B cell (primary cell): ENCODE measurements at regions not wholly inside any gene's neighbourhood (a gene's known extent, or its start where the extent isn't known, plus 50 kb on each side); places are given as distances from the start of the nearest gene placed in this dataset.

ENCODE experiments used
- ATAC-seq: fragments of 200-7000 bp; cut with Tn5 transposase; one replicate; pipeline ENCODE4 v1.10.0; 2021; ENCODE audit warnings: low read depth, mild to moderate bottlenecking, moderate number of reproducible peaks, moderate library complexity
- CTCF ChIA-PET: fragments of 350-600 bp; sonication (Branson Sonifier 250); formaldehyde crosslinking; loops from one replicate; lab custom pipeline; 2021; ENCODE audit warnings: antibody characterized with exemption, inconsistent platforms; lab: Charles Lee
- POLR2A ChIA-PET: fragments of 350-600 bp; sonication (Branson Sonifier 250); formaldehyde crosslinking; loops from one replicate; lab custom pipeline; 2021; ENCODE audit warnings: antibody characterized with exemption; lab: Charles Lee
- DNase-seq: peaks from one replicate; pipeline ENCODE4 v3.0.0; 2013
- H2AFZ ChIP-seq: 2 replicates; pipeline ENCODE4 v1.6.1; 2012; ENCODE audit warnings: mild to moderate bottlenecking, low read depth, low read length; ENCODE audit not compliant: insufficient read depth, poor library complexity, severe bottlenecking
- H3K27ac ChIP-seq, 2 donors: 1 replicate in 1 of 2; 2 replicates in 1 of 2; pipeline ENCODE4 v1.5.1; 2012 to 2013; ENCODE audit warnings: low read length in 2 of 2, mild to moderate bottlenecking in 2 of 2, moderate library complexity in 1 of 2
- H3K27me3 ChIP-seq, 4 experiments: fragments of 200-600 bp in 1 of 4; sonication (generic) in 1 of 4; replicated peaks in 1 of 4; 1 replicate in 2 of 4; 2 replicates in 2 of 4; pipeline versions ENCODE4 v1.6.1 to v1.7.0; 2013 to 2016; ENCODE audit warnings: low read length in 3 of 4, mild to moderate bottlenecking in 2 of 4, mixed read lengths in 1 of 4, moderate library complexity in 1 of 4; ENCODE audit not compliant: insufficient read depth in 4 of 4, control insufficient read depth in 3 of 4; ENCODE audit errors: control extremely low read depth in 1 of 4
- H3K36me3 ChIP-seq, 2 experiments: replicated peaks in 1 of 2; 1 replicate in 1 of 2; 2 replicates in 1 of 2; pipeline versions ENCODE4 v1.6.1 to v1.7.1; 2013; ENCODE audit warnings: low read length in 1 of 2; ENCODE audit not compliant: insufficient read depth in 2 of 2, control insufficient read depth in 1 of 2; ENCODE audit errors: control extremely low read depth in 1 of 2, extremely low read depth in 1 of 2
- H3K4me1 ChIP-seq, 2 donors: fragments of 200-600 bp in 1 of 2; sonication (generic) in 1 of 2; 1 replicate in 1 of 2; 2 replicates in 1 of 2; pipeline versions ENCODE4 v1.5.1 to v1.6.1; 2013 to 2017; ENCODE audit warnings: low read length in 2 of 2; ENCODE audit not compliant: control insufficient read depth in 2 of 2, insufficient read depth in 2 of 2
- H3K4me2 ChIP-seq: replicated peaks from 2 replicates; pipeline ENCODE3; 2012; ENCODE audit warnings: mild to moderate bottlenecking, low read depth, low read length; ENCODE audit not compliant: poor library complexity, severe bottlenecking
- H3K4me3 ChIP-seq, 5 experiments: fragments of 200-600 bp in 1 of 5; sonication (generic) in 1 of 5; 1 replicate in 3 of 5; 2 replicates in 2 of 5; pipeline versions ENCODE4 v1.5.1 to v1.7.0; 2011 to 2016; ENCODE audit warnings: low read length in 4 of 5, mild to moderate bottlenecking in 4 of 5, low read depth in 2 of 5, control low read depth in 1 of 5, moderate library complexity in 1 of 5; ENCODE audit not compliant: insufficient read depth in 1 of 5; ENCODE audit errors: control extremely low read depth in 1 of 5, extremely low read depth in 1 of 5
- H3K79me2 ChIP-seq: fragments of 200-600 bp; sonication (generic); one replicate; pipeline ENCODE4 v1.6.0; 2016; ENCODE audit warnings: low read length; ENCODE audit not compliant: control insufficient read depth, insufficient read depth
- H3K9ac ChIP-seq: fragments of 200-600 bp; sonication (generic); 2 replicates; pipeline ENCODE4 v1.6.1; 2017; ENCODE audit warnings: mild to moderate bottlenecking, low read length, moderate library complexity
- H3K9me3 ChIP-seq, 3 donors: one replicate each; pipeline versions ENCODE4 v1.6.1 to v1.7.1; 2013; ENCODE audit warnings: low read length in 2 of 3; ENCODE audit not compliant: control insufficient read depth in 2 of 3, insufficient read depth in 1 of 3; ENCODE audit errors: control extremely low read depth in 1 of 3
- H4K20me1 ChIP-seq: 2 replicates; pipeline ENCODE4 v1.6.0; 2012; ENCODE audit warnings: mild to moderate bottlenecking, low read length; ENCODE audit not compliant: insufficient read depth, control insufficient read depth, poor library complexity, severe bottlenecking
- H3K27ac Mint-ChIP-seq: one replicate; pipeline ENCODE4 v1.8.0; 2021; ENCODE audit warnings: mixed read lengths
- H3K27me3 Mint-ChIP-seq: one replicate; pipeline ENCODE4 v1.8.0; 2021; ENCODE audit warnings: mixed read lengths
- H3K4me1 Mint-ChIP-seq: one replicate; pipeline ENCODE4 v1.8.0; 2021; ENCODE audit warnings: mixed read lengths
- H3K4me3 Mint-ChIP-seq: one replicate; pipeline ENCODE4 v1.8.0; 2021; ENCODE audit warnings: mixed read lengths
- H3K9me3 Mint-ChIP-seq: one replicate; pipeline ENCODE4 v1.8.0; 2022; ENCODE audit warnings: mixed read lengths; ENCODE audit not compliant: insufficient read depth
- CTCF ChIP-seq: fragments of 200-600 bp; IDR thresholded peaks from one replicate; pipeline ENCODE4 v1.8.0; 2022; ENCODE audit warnings: antibody characterized with exemption, mild to moderate bottlenecking
- EZH2 ChIP-seq: IDR thresholded peaks from 2 replicates; pipeline ENCODE4 v1.6.1; 2012; ENCODE audit warnings: borderline replicate concordance, low read depth, mild to moderate bottlenecking, moderate library complexity, low read length; ENCODE audit not compliant: insufficient read depth, poor library complexity, severe bottlenecking
- WGBS: methylation state at CpG from one replicate; pipeline ENCODE4 v1.1.5; 2013; ENCODE audit warnings: missing lambda C conversion rate; ENCODE audit not compliant: insufficient coverage; 5-methylcytosine and 5-hydroxymethylcytosine counted together
- intact Hi-C: fragments of 100-400 bp; cut with micrococcal nuclease; formaldehyde crosslinking; loops from one replicate; pipeline ENCODE4 v1.10.0; 2022

GRCh38 chr13:73367886-73368285, 309.1 kb downstream of the KLF5 start:
- POLR2A ChIA-PET = no interaction called here

GRCh38 chr13:73366241-73366640, 307.4 kb downstream of the KLF5 start:
- ChIA-PET CTCF (no interaction called here), POLR2A (no interaction called here)
- DNase-seq (no peak), ATAC-seq (no peak)
- no peaks in the 10 kb centered on the region for H4K20me1 ChIP-seq
- Mint-ChIP-seq H3K4me3 (no peak overlapping the region), H3K9me3 (no peaks in the 10 kb centered on the region), H3K27me3 (no peaks in the 10 kb centered on the region), H3K4me1 (no peaks in the 10 kb centered on the region), H3K27ac (no peak overlapping the region)
- 89% methylated on average over 2 of the region's 3 CpGs for whole genome bisulfite sequencing
- no peaks in the 10 kb centered on the region for H3K79me2 ChIP-seq
- no peaks in the 10 kb centered on the region for H3K27me3 ChIP-seq
- no peaks in the 10 kb centered on the region for H3K4me1 ChIP-seq
- no peaks in the 10 kb centered on the region for H3K36me3 ChIP-seq
- intact Hi-C loops = no loop called here
- H3K4me3 ChIP-seq = no peak overlapping the region
- no peak overlapping the region for H3K9ac ChIP-seq
- no peak overlapping the region for H3K27ac ChIP-seq
- no peak for TF ChIP-seq CTCF
- TF ChIP-seq EZH2 = no peak
- H3K4me2 ChIP-seq = no peak overlapping the region
- no peaks in the 10 kb centered on the region for H3K9me3 ChIP-seq
- no peak overlapping the region for H2AFZ ChIP-seq

More at GRCh38 chr13:73367886-73368285, 309.1 kb downstream of the KLF5 start:
- H3K4me3 ChIP-seq = no peak overlapping the region
- Mint-ChIP-seq H3K4me1 (no peaks in the 10 kb centered on the region), H3K27ac (no peak overlapping the region), H3K27me3 (no peaks in the 10 kb centered on the region), H3K4me3 (no peak overlapping the region), H3K9me3 (peaks cover 3% of the 10 kb centered on the region)
- no peak for TF ChIP-seq EZH2
- no peak for TF ChIP-seq CTCF
- no peak overlapping the region for H3K27ac ChIP-seq
- H2AFZ ChIP-seq = no peak overlapping the region
- H3K36me3 ChIP-seq = no peaks in the 10 kb centered on the region
- no peaks in the 10 kb centered on the region for H3K9me3 ChIP-seq
- no peaks in the 10 kb centered on the region for H4K20me1 ChIP-seq
- no peak for DNase-seq
- H3K4me1 ChIP-seq = no peaks in the 10 kb centered on the region
- no peak overlapping the region for H3K9ac ChIP-seq
- no peak for ATAC-seq
- CTCF ChIA-PET = no interaction called here
- H3K27me3 ChIP-seq = no peaks in the 10 kb centered on the region
- intact Hi-C loops = no loop called here
- no peak overlapping the region for H3K4me2 ChIP-seq
- WGBS = 100% methylated on average over 1 of the region's 5 CpGs
- no peaks in the 10 kb centered on the region for H3K79me2 ChIP-seq
